Activated T-helper 1 cell treated with anti-CD3 and anti-CD28 coated beads, Interleukin-2, amount 50 U/mL, for 16 hours (primary cell): ENCODE measurements at regions not wholly inside any gene's neighbourhood (a gene's known extent, or its start where the extent isn't known, plus 50 kb on each side); places are given as distances from the start of the nearest gene placed in this dataset.

Experiments
- DNase-seq, 2 donors: peaks; one replicate each; pipeline ENCODE4 v3.0.0-alpha.2; 2020; ENCODE audit warnings: low read depth in 1 of 2, low spot score in 1 of 2

- no peak for DNase-seq
Observed at GRCh38 chr2:193690572-193690971, 1495.8 kb upstream of the TMEFF2 start.

GRCh38 chr2:193687195-193687594 is 1492.5 kb upstream of the TMEFF2 start:
- DNase-seq, result no peak

- DNase-seq, result no peak
Observed at GRCh38 chr2:193679847-193680246, 1485.1 kb upstream of the TMEFF2 start.

- no peak for DNase-seq
Observed at GRCh38 chr2:193670478-193670877, 1475.7 kb upstream of the TMEFF2 start.

GRCh38 chr2:193668557-193669323 is 1474.0 kb upstream of the TMEFF2 start:
- DNase-seq, result no peak

GRCh38 chr2:193627927-193628272 is 1433.2 kb upstream of the TMEFF2 start:
- DNase-seq, result no peak

GRCh38 chr2:193627187-193627926 is 1432.6 kb upstream of the TMEFF2 start:
- no peak for DNase-seq

- no peak for DNase-seq
Observed at GRCh38 chr2:193608451-193608850, 1413.7 kb upstream of the TMEFF2 start.

GRCh38 chr2:193590831-193591230 is 1396.1 kb upstream of the TMEFF2 start:
- DNase-seq, result no peak

- no peak for DNase-seq
Observed at GRCh38 chr2:193584522-193584938, 1389.8 kb upstream of the TMEFF2 start.

GRCh38 chr2:193583638-193584400 is 1389.1 kb upstream of the TMEFF2 start:
- DNase-seq, result no peak

GRCh38 chr2:193581807-193582206 is 1387.1 kb upstream of the TMEFF2 start:
- DNase-seq, result no peak

GRCh38 chr2:193580176-193580950 is 1385.6 kb upstream of the TMEFF2 start:
- DNase-seq, result no peak

- DNase-seq, result no peak
Observed at GRCh38 chr2:193566886-193567285, 1372.2 kb upstream of the TMEFF2 start.

- DNase-seq, result no peak
Observed at GRCh38 chr2:193566276-193566675, 1371.5 kb upstream of the TMEFF2 start.

GRCh38 chr2:193562031-193562430 is 1367.3 kb upstream of the TMEFF2 start:
- no peak for DNase-seq

GRCh38 chr2:193561054-193561453 is 1366.3 kb upstream of the TMEFF2 start:
- no peak for DNase-seq

GRCh38 chr2:193556766-193557470 is 1362.2 kb upstream of the TMEFF2 start:
- no peak for DNase-seq

- DNase-seq, result no peak
Observed at GRCh38 chr2:193549661-193550060, 1354.9 kb upstream of the TMEFF2 start.

GRCh38 chr2:193542762-193543161 is 1348.0 kb upstream of the TMEFF2 start:
- no peak for DNase-seq

- no peak for DNase-seq
Observed at GRCh38 chr2:193539188-193539587, 1344.5 kb upstream of the TMEFF2 start.
